B cell (primary cell): ENCODE measurements at regions not wholly inside any gene's neighbourhood (a gene's known extent, or its start where the extent isn't known, plus 50 kb on each side); places are given as distances from the start of the nearest gene placed in this dataset.

ENCODE experiments used
- ATAC-seq: fragments of 200-7000 bp; cut with Tn5 transposase; one replicate; pipeline ENCODE4 v1.10.0; 2021; ENCODE audit warnings: low read depth, mild to moderate bottlenecking, moderate number of reproducible peaks, moderate library complexity
- CTCF ChIA-PET: fragments of 350-600 bp; sonication (Branson Sonifier 250); formaldehyde crosslinking; loops from one replicate; lab custom pipeline; 2021; ENCODE audit warnings: antibody characterized with exemption, inconsistent platforms; lab: Charles Lee
- POLR2A ChIA-PET: fragments of 350-600 bp; sonication (Branson Sonifier 250); formaldehyde crosslinking; loops from one replicate; lab custom pipeline; 2021; ENCODE audit warnings: antibody characterized with exemption; lab: Charles Lee
- DNase-seq: peaks from one replicate; pipeline ENCODE4 v3.0.0; 2013
- H2AFZ ChIP-seq: 2 replicates; pipeline ENCODE4 v1.6.1; 2012; ENCODE audit warnings: mild to moderate bottlenecking, low read depth, low read length; ENCODE audit not compliant: insufficient read depth, poor library complexity, severe bottlenecking
- H3K27ac ChIP-seq, 2 donors: 1 replicate in 1 of 2; 2 replicates in 1 of 2; pipeline ENCODE4 v1.5.1; 2012 to 2013; ENCODE audit warnings: low read length in 2 of 2, mild to moderate bottlenecking in 2 of 2, moderate library complexity in 1 of 2
- H3K27me3 ChIP-seq, 4 experiments: fragments of 200-600 bp in 1 of 4; sonication (generic) in 1 of 4; replicated peaks in 1 of 4; 1 replicate in 2 of 4; 2 replicates in 2 of 4; pipeline versions ENCODE4 v1.6.1 to v1.7.0; 2013 to 2016; ENCODE audit warnings: low read length in 3 of 4, mild to moderate bottlenecking in 2 of 4, mixed read lengths in 1 of 4, moderate library complexity in 1 of 4; ENCODE audit not compliant: insufficient read depth in 4 of 4, control insufficient read depth in 3 of 4; ENCODE audit errors: control extremely low read depth in 1 of 4
- H3K36me3 ChIP-seq, 2 experiments: replicated peaks in 1 of 2; 1 replicate in 1 of 2; 2 replicates in 1 of 2; pipeline versions ENCODE4 v1.6.1 to v1.7.1; 2013; ENCODE audit warnings: low read length in 1 of 2; ENCODE audit not compliant: insufficient read depth in 2 of 2, control insufficient read depth in 1 of 2; ENCODE audit errors: control extremely low read depth in 1 of 2, extremely low read depth in 1 of 2
- H3K4me1 ChIP-seq, 2 donors: fragments of 200-600 bp in 1 of 2; sonication (generic) in 1 of 2; 1 replicate in 1 of 2; 2 replicates in 1 of 2; pipeline versions ENCODE4 v1.5.1 to v1.6.1; 2013 to 2017; ENCODE audit warnings: low read length in 2 of 2; ENCODE audit not compliant: control insufficient read depth in 2 of 2, insufficient read depth in 2 of 2
- H3K4me2 ChIP-seq: replicated peaks from 2 replicates; pipeline ENCODE3; 2012; ENCODE audit warnings: mild to moderate bottlenecking, low read depth, low read length; ENCODE audit not compliant: poor library complexity, severe bottlenecking
- H3K4me3 ChIP-seq, 5 experiments: fragments of 200-600 bp in 1 of 5; sonication (generic) in 1 of 5; 1 replicate in 3 of 5; 2 replicates in 2 of 5; pipeline versions ENCODE4 v1.5.1 to v1.7.0; 2011 to 2016; ENCODE audit warnings: low read length in 4 of 5, mild to moderate bottlenecking in 4 of 5, low read depth in 2 of 5, control low read depth in 1 of 5, moderate library complexity in 1 of 5; ENCODE audit not compliant: insufficient read depth in 1 of 5; ENCODE audit errors: control extremely low read depth in 1 of 5, extremely low read depth in 1 of 5
- H3K79me2 ChIP-seq: fragments of 200-600 bp; sonication (generic); one replicate; pipeline ENCODE4 v1.6.0; 2016; ENCODE audit warnings: low read length; ENCODE audit not compliant: control insufficient read depth, insufficient read depth
- H3K9ac ChIP-seq: fragments of 200-600 bp; sonication (generic); 2 replicates; pipeline ENCODE4 v1.6.1; 2017; ENCODE audit warnings: mild to moderate bottlenecking, low read length, moderate library complexity
- H3K9me3 ChIP-seq, 3 donors: one replicate each; pipeline versions ENCODE4 v1.6.1 to v1.7.1; 2013; ENCODE audit warnings: low read length in 2 of 3; ENCODE audit not compliant: control insufficient read depth in 2 of 3, insufficient read depth in 1 of 3; ENCODE audit errors: control extremely low read depth in 1 of 3
- H4K20me1 ChIP-seq: 2 replicates; pipeline ENCODE4 v1.6.0; 2012; ENCODE audit warnings: mild to moderate bottlenecking, low read length; ENCODE audit not compliant: insufficient read depth, control insufficient read depth, poor library complexity, severe bottlenecking
- H3K27ac Mint-ChIP-seq: one replicate; pipeline ENCODE4 v1.8.0; 2021; ENCODE audit warnings: mixed read lengths
- H3K27me3 Mint-ChIP-seq: one replicate; pipeline ENCODE4 v1.8.0; 2021; ENCODE audit warnings: mixed read lengths
- H3K4me1 Mint-ChIP-seq: one replicate; pipeline ENCODE4 v1.8.0; 2021; ENCODE audit warnings: mixed read lengths
- H3K4me3 Mint-ChIP-seq: one replicate; pipeline ENCODE4 v1.8.0; 2021; ENCODE audit warnings: mixed read lengths
- H3K9me3 Mint-ChIP-seq: one replicate; pipeline ENCODE4 v1.8.0; 2022; ENCODE audit warnings: mixed read lengths; ENCODE audit not compliant: insufficient read depth
- CTCF ChIP-seq: fragments of 200-600 bp; IDR thresholded peaks from one replicate; pipeline ENCODE4 v1.8.0; 2022; ENCODE audit warnings: antibody characterized with exemption, mild to moderate bottlenecking
- EZH2 ChIP-seq: IDR thresholded peaks from 2 replicates; pipeline ENCODE4 v1.6.1; 2012; ENCODE audit warnings: borderline replicate concordance, low read depth, mild to moderate bottlenecking, moderate library complexity, low read length; ENCODE audit not compliant: insufficient read depth, poor library complexity, severe bottlenecking
- WGBS: methylation state at CpG from one replicate; pipeline ENCODE4 v1.1.5; 2013; ENCODE audit warnings: missing lambda C conversion rate; ENCODE audit not compliant: insufficient coverage; 5-methylcytosine and 5-hydroxymethylcytosine counted together
- intact Hi-C: fragments of 100-400 bp; cut with micrococcal nuclease; formaldehyde crosslinking; loops from one replicate; pipeline ENCODE4 v1.10.0; 2022

DNA sequence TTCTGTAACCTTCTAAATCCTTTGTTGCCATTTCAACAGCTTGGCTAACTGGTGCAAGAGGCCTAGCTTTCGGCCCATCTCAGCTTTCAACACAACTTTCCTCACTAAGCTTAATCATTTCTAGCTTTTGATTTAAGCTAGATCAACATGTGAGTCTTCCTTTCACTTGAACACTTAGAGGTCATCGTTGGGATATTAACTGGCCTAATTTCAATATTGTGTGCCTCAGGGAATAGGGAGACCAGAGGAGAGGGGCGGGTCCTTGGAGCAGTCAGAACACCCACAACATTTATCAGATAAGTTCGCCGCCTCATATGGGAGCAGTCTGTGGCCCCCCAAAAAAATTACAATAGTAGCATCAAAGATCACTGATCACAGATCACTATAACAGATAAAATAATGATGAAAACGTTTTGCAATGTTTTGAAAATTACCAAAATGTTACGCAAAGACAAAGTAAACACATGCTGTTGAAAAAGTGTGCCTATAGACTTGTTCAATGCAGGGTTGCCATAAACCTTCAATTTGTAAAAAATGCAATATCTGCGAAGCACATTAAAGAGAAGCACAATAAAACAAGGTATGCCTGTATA lies 66.8 kb upstream of the PCSK1 start:
- no peaks in the 10 kb centered on the region for H3K79me2 ChIP-seq
- Mint-ChIP-seq H3K27me3 (peaks cover 11% of the 10 kb centered on the region), H3K4me3 (no peak overlapping the region), H3K9me3 (peaks cover 4% of the 10 kb centered on the region), H3K4me1 (no peaks in the 10 kb centered on the region), H3K27ac (no peak overlapping the region)
- DNase-seq (no peak), ATAC-seq (no peak)
- H3K27me3 ChIP-seq: no peaks in the 10 kb centered on the region
- POLR2A ChIA-PET: no interaction called here
- 100% methylated on average over 1 of the region's 8 CpGs for WGBS
- no peaks in the 10 kb centered on the region for H3K36me3 ChIP-seq
- CTCF ChIA-PET: no interaction called here
- H4K20me1 ChIP-seq: no peaks in the 10 kb centered on the region
- intact Hi-C loops: no loop called here
- H3K4me2 ChIP-seq: no peak overlapping the region
- TF ChIP-seq CTCF (no peak), EZH2 (no peak)
- no peak overlapping the region for H3K27ac ChIP-seq
- no peak overlapping the region for H2AFZ ChIP-seq
- no peak overlapping the region for H3K4me3 ChIP-seq
- H3K9ac ChIP-seq: no peak overlapping the region
- no peaks in the 10 kb centered on the region for H3K4me1 ChIP-seq
- H3K9me3 ChIP-seq: no peaks in the 10 kb centered on the region

DNA sequence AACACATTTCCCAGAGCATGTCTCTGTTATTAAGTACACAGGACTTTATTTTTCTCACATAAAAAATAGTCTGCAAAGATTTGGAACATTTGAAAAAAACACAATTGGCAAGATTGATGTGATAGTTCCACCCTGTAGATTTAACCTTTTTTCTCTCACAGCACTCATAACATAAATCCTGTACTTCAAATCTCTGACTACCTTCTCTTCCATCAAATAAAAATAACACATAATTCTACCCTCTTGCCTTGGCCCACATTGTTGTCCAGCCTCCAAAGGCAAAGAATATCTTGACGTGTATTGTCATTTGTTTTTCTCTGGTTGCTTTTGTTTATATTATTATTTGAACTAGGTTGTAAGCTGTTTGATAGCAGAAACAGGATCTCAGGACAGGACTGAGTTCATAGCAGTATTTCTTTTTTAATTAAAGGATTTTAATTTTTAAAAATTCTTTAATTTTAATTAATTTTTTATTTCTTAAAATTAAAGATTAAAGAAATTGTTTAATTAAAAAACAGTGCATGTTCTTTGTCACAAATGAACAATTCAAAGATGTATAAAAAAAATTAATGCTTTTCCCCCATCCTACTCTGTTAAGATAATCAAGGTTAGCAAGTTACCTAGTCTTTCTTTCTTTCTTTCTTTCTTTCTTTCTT lies 69.1 kb upstream of the PCSK1 start:
- Mint-ChIP-seq H3K9me3 (peaks cover 4% of the 10 kb centered on the region), H3K27me3 (peaks cover 11% of the 10 kb centered on the region), H3K27ac (no peak overlapping the region), H3K4me3 (no peak overlapping the region), H3K4me1 (no peaks in the 10 kb centered on the region)
- WGBS: no CpG with 5 or more reads among the region's 1 CpG
- no peak overlapping the region for H2AFZ ChIP-seq
- POLR2A ChIA-PET: no interaction called here
- no peaks in the 10 kb centered on the region for H3K36me3 ChIP-seq
- intact Hi-C loops: no loop called here
- DNase-seq (no peak), ATAC-seq (no peak)
- no peak overlapping the region for H3K9ac ChIP-seq
- H3K4me2 ChIP-seq: no peak overlapping the region
- CTCF ChIA-PET: no interaction called here
- no peaks in the 10 kb centered on the region for H3K27me3 ChIP-seq
- H3K27ac ChIP-seq: no peak overlapping the region
- no peaks in the 10 kb centered on the region for H4K20me1 ChIP-seq
- no peak overlapping the region for H3K4me3 ChIP-seq
- no peaks in the 10 kb centered on the region for H3K9me3 ChIP-seq
- no peaks in the 10 kb centered on the region for H3K79me2 ChIP-seq
- no peaks in the 10 kb centered on the region for H3K4me1 ChIP-seq
- no peak for TF ChIP-seq EZH2
- TF ChIP-seq CTCF: no peak
